ENCODE measurements at regions not wholly inside any gene's neighbourhood (a gene's known extent, or its start where the extent isn't known, plus 50 kb on each side); places are given as distances from the start of the nearest gene placed in this dataset.
"Not testable (repeated sequence)": the region's sequence is repeated elsewhere in the genome, so short reads cannot be mapped to it uniquely, and the experiment has no call there.

DNA sequence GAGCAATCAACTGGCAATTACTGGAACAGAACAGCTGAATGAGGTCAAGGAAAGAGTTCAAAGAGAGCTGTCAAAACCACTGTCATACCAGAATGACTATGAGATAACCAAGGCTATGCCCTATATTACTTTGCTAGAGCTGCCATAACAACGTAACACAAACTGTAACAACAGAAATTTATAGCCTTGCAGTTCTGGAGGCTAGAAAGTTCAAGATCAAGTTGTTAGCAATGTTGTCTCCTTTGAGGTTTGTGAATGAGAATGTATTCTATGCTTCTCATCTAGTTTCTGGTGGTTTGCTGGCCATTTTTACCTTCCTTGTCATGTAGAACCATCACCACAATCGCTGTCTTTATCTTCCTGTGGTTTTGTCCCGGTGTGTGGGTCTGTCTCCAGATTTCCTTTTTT, 1323.0 kb upstream of the GJE1 start:
- TF ChIP-seq JUND (IDR thresholded peaks at IDR 0.05; ENCODE audit: low read depth): no peak
- DNase-seq (ENCODE audit: low read depth in 1 of 2, low spot score in 1 of 2): no peak
- in situ Hi-C loops (cut with HindIII; ENCODE audit: low pct_unique_long_range_greater_than_20kb, low sequenced_read_pairs): no loop called here

DNA sequence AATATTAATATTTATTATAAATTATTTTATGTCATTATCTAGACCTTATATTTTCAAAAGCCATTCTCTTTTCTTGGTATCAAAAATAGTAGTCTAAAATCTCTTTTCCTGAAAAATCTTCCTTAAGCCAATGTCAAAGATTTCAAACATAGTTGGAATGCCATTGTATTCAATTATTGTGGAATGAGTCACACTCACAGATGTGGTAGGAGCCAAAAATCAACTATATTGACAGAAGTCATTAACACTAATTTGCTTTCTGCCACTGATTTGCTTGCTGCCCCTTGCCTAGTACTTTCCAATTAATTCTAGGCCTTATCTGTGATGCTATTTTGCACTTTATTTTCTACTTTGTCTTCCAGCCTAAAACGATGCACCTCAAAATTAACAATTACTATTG, 1326.3 kb upstream of the GJE1 start:
- DNase-seq (ENCODE audit: low read depth in 1 of 2, low spot score in 1 of 2): no peak
- no peak for TF ChIP-seq JUND (IDR thresholded peaks at IDR 0.05; ENCODE audit: low read depth)
- in situ Hi-C loops (cut with HindIII; ENCODE audit: low pct_unique_long_range_greater_than_20kb, low sequenced_read_pairs): no loop called here

DNA sequence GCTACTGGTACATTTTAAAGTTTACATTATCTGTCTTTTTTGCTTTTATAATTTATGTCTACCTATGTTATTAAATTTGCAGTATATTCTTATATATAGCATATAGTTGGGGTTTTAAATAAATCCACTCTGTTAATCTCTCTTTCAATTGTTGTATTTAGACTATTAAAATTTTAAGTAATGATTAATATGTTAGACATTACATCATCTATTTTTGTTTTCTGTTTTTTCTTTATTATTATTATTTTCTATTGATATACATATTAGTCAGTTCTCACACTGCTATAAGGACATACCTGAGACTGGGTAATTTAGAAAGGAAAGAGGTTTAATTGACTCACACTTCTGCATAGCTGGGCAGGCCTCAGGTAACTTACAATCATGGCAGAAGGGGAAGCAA, 1338.2 kb upstream of the GJE1 start:
- TF ChIP-seq JUND (IDR thresholded peaks at IDR 0.05; ENCODE audit: low read depth): no peak
- in situ Hi-C loops (cut with HindIII; ENCODE audit: low pct_unique_long_range_greater_than_20kb, low sequenced_read_pairs): no loop called here
- DNase-seq (ENCODE audit: low read depth in 1 of 2, low spot score in 1 of 2): no peak

DNA sequence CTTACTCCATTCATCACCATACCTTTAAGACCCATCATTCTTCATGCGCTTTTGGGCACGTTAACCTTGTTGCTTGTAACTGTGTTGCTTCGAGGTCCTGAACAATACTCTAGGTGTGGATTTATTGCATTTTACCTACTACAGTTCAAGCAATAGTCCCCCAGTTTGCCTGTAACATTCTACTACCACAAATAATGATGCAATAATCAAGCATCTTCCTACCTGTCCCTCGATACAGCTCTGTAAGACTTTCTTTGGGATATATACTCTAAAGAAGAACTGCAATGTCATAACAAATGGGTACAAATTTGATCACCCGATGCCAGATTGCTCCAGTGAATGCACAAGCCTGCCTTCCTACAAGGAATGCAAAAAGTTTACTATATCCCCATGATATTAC, 1342.6 kb upstream of the GJE1 start:
- no peak for TF ChIP-seq JUND (IDR thresholded peaks at IDR 0.05; ENCODE audit: low read depth)
- no peak for DNase-seq (ENCODE audit: low read depth in 1 of 2, low spot score in 1 of 2)
- in situ Hi-C loops (cut with HindIII; ENCODE audit: low pct_unique_long_range_greater_than_20kb, low sequenced_read_pairs): no loop called here

DNA sequence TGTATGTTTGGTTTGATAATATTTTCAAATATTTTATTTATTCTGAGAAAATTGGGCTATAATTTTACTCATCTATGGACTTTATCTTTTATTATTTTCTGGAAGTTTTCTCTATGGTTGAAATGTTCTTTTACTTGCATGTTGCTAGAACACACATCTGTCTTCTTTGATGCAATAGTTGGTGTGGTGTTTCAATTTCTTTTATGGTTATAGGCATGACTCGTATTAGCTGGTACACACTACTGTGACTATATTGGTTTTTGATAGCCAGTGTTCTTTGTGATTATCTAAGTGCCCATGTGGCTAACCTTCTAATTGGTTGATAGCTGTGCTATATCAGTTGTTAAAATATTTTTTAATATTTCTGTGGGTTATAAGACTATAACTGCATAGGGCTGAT, 1343.3 kb upstream of the GJE1 start:
- no peak for DNase-seq (ENCODE audit: low read depth in 1 of 2, low spot score in 1 of 2)
- no peak for TF ChIP-seq JUND (IDR thresholded peaks at IDR 0.05; ENCODE audit: low read depth)
- in situ Hi-C loops (cut with HindIII; ENCODE audit: low pct_unique_long_range_greater_than_20kb, low sequenced_read_pairs): no loop called here

DNA sequence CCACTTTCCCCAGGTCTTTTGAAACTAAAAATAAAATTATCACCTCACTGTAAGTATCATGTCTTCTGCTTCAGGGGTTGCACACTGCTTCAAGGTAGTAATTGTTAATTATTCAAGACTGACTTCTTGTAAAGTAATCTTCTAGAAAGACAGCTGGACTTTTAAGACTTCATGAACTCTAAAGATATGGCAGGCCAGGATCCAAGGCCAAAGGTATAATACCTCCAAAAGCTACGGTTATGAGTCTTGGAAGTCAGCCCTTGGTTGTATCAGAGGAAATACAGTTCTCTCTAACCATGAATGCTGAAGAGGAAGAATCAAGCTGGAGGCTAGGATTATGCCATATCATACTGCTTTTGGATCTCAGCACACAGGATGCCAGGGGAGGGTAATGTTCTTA, 1346.8 kb upstream of the GJE1 start:
- TF ChIP-seq JUND (IDR thresholded peaks at IDR 0.05; ENCODE audit: low read depth): no peak
- DNase-seq (ENCODE audit: low read depth in 1 of 2, low spot score in 1 of 2): no peak
- in situ Hi-C loops (cut with HindIII; ENCODE audit: low pct_unique_long_range_greater_than_20kb, low sequenced_read_pairs): no loop called here

DNA sequence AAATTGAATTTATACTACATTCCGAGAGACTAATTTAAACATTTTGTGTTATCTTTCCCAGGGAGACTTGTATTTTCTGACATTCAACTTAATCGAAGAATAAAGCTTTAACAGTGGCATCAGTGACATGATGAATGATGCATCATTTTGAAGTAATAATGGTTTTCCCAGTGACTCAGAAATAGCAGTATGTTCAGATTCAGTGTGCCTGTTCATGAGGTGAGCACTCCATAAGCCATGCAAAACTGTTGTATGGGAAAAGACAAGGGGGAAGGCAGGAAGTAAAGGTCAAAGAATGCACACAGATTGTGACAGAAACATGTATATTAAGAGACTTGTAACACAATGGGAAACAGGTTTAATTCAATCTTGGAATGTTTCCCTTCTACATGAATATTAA, 1348.2 kb upstream of the GJE1 start:
- TF ChIP-seq JUND (IDR thresholded peaks at IDR 0.05; ENCODE audit: low read depth): no peak
- DNase-seq (ENCODE audit: low read depth in 1 of 2, low spot score in 1 of 2): no peak
- in situ Hi-C loops (cut with HindIII; ENCODE audit: low pct_unique_long_range_greater_than_20kb, low sequenced_read_pairs): no loop called here

DNA sequence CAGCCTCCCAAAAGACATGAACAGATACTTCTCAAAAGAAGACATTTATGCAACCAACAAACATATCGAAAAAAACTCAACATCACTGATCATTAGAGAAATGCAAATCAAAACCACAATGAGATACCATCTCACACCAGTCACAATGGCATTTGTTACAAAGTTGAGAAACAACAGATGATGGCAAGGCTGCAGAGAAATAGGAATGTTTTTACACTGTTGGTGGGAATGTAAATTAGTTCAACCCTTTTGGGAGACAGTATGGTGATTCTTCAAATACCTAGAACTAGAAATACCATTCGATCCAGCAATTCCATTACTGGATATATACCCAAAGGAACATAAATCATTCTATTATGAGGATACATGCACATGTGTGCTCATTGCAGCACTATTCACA, 1349.2 kb upstream of the GJE1 start:
- DNase-seq (ENCODE audit: low read depth in 1 of 2, low spot score in 1 of 2); in situ Hi-C loops (cut with HindIII; ENCODE audit: low pct_unique_long_range_greater_than_20kb, low sequenced_read_pairs): not testable (repeated sequence)

DNA sequence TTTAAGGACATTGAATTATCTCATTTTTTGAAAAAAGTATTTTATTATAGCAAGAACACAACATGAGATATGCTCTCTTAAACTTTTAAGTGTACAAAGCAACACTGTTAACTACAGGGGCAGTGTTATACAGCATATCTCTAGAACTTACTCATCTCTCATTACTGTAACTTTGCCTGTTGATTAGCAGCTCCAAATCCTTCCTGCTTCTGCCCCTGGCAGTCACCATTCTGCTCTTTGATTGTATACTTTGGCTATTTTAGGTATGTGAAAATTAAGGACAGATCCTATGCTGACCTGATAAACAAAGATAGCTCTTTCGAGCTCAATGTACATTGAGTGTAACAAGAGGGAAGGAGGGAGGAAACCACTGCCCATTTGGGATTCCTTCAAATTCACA, 1349.8 kb upstream of the GJE1 start:
- in situ Hi-C loops (cut with HindIII; ENCODE audit: low pct_unique_long_range_greater_than_20kb, low sequenced_read_pairs): no loop called here
- DNase-seq (ENCODE audit: low read depth in 1 of 2, low spot score in 1 of 2): no peak
- no peak for TF ChIP-seq JUND (IDR thresholded peaks at IDR 0.05; ENCODE audit: low read depth)

DNA sequence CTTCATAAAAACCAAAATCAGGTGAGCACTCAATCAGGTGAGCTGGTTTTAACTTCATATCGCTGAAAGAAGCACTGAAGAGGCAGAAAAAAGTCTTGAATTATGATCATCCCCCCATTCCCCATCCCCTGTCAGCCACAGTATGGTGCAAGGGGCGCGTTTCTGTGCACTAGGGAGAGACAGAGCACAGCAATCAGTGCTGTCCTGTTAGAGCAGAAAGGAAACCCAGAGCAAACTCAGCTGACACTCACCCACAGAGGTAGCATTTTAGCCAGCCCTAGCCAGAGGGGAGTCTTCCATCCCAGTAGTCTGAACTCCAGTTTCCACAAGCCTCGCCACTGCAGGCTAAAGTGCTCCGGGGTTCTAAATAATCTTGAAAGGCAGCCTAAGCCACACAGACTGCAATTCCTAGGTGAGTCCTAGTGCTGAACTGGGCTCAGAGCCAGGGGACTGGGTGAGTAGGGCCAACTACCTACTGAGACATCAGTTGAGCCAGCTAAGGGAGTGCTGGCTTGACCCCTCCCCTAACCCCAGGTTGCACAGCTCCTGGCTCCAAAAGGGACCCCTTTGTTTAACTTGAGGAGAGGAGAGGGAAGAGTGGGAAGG, 1352.6 kb upstream of the GJE1 start:
- in situ Hi-C loops (cut with HindIII; ENCODE audit: low pct_unique_long_range_greater_than_20kb, low sequenced_read_pairs): no loop called here
- DNase-seq (ENCODE audit: low read depth in 1 of 2, low spot score in 1 of 2): peak in 1 of 2 experiments; percentile 37
- no peak for TF ChIP-seq JUND (IDR thresholded peaks at IDR 0.05; ENCODE audit: low read depth)

DNA sequence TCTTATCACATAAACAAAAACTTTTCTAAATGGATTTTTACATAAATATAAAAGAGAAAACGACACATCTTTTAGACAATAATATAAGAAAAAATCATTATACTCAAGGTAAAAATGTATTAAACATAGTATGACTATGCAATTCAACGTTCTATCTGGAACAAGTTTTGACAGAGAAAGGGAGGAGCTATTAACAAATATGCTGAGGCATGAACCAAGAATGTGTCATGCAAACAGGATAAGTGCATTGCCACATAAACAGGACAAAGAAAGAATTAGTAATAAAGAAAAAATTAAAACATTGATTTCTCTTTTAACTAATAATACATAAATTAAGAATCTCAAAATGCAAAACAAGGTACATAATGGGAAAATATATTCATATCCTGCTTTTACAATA, 1353.4 kb upstream of the GJE1 start:
- in situ Hi-C loops (cut with HindIII; ENCODE audit: low pct_unique_long_range_greater_than_20kb, low sequenced_read_pairs): no loop called here
- TF ChIP-seq JUND (IDR thresholded peaks at IDR 0.05; ENCODE audit: low read depth): no peak
- DNase-seq (ENCODE audit: low read depth in 1 of 2, low spot score in 1 of 2): no peak

DNA sequence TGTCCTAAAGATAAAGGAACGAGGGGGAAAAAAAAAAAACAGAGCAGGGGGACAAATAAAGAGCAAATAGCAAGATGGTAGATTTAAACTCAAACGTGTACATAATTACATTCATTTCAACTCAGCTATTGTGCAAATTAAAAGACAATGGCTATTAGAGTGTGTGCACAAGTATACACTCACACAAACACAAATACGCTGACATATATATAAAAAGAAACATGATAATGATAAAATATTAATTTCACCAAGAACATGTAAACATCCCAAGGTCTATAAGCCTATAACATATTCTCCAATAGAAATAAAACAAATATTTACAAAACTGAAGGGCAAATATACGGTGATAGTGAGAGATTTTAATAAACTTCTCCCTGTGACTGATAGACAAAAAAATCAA, 1354.9 kb upstream of the GJE1 start:
- in situ Hi-C loops (cut with HindIII; ENCODE audit: low pct_unique_long_range_greater_than_20kb, low sequenced_read_pairs): no loop called here
- no peak for DNase-seq (ENCODE audit: low read depth in 1 of 2, low spot score in 1 of 2)
- TF ChIP-seq JUND (IDR thresholded peaks at IDR 0.05; ENCODE audit: low read depth): no peak

DNA sequence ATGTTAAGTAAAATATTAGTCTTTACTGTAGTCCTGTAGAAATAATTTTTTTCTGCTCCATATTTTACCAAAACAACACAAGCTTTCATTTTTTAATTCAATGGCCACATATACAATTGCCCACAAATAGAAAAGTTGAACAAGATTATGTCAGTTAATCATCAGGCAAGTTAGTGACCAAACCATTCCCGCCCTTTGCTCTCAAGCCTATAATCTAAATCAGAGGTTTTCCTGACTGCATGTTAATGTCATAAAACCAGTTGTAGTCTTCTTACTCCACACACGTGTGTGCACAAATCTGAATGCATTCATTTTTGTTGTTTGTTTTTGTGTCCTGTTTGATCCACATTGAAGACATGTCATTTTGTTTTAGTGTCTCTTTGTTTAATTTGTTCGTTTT, 1357.7 kb upstream of the GJE1 start:
- in situ Hi-C loops (cut with HindIII; ENCODE audit: low pct_unique_long_range_greater_than_20kb, low sequenced_read_pairs): no loop called here
- no peak for DNase-seq (ENCODE audit: low read depth in 1 of 2, low spot score in 1 of 2)
- TF ChIP-seq JUND (IDR thresholded peaks at IDR 0.05; ENCODE audit: low read depth): no peak

DNA sequence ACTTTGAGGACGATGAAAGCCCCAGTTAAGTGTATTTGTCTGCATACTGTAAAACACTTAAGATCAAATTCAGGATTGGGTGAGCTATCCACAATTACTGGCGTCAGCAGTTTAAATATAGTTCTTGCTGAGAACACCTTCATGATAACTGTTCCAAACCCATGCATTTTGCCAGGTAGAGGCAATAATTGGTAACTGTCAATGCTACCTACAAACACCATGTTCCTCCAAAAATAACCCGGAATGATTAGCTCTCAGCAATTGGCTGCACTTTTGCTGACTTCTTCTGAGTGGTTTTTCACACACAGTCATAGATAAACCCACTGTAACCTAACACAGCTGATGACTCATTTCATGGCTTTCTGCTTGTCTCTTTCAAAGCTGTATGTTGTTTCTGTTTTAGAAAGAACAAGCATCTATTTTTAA, 1358.6 kb upstream of the GJE1 start:
- no peak for TF ChIP-seq JUND (IDR thresholded peaks at IDR 0.05; ENCODE audit: low read depth)
- DNase-seq (ENCODE audit: low read depth in 1 of 2, low spot score in 1 of 2): no peak

More for the DNA sequence above, 1358.6 kb upstream of the GJE1 start:
- in situ Hi-C loops (cut with HindIII; ENCODE audit: low pct_unique_long_range_greater_than_20kb, low sequenced_read_pairs): no loop called here

Data from T47D (cell line).